Gastroesophageal sphincter (tissue), 3 donors: ENCODE measurements at regions not wholly inside any gene's neighbourhood (a gene's known extent, or its start where the extent isn't known, plus 50 kb on each side); places are given as distances from the start of the nearest gene placed in this dataset.

Experiments used
- CTCF ChIP-seq, 4 experiments: fragments of 200-600 bp in 2 of 4; fragments of 450-650 bp in 2 of 4; sonication (generic) in 1 of 4; IDR thresholded peaks; one replicate each; pipeline ENCODE4 v1.5.1; 2017 to 2019; ENCODE audit warnings: antibody characterized with exemption in 4 of 4, mild to moderate bottlenecking in 2 of 4, moderate library complexity in 2 of 4
- POLR2A ChIP-seq, 2 donors: fragments of 450-650 bp; IDR thresholded peaks; one replicate each; pipeline ENCODE4 v1.6.1; 2017; ENCODE audit warnings: antibody characterized with exemption in 2 of 2, mild to moderate bottlenecking in 2 of 2, moderate library complexity in 1 of 2
- POLR2AphosphoS5 ChIP-seq: sonication (generic); formaldehyde crosslinking; IDR thresholded peaks from one replicate; pipeline ENCODE4 v1.6.1; 2017; ENCODE audit warnings: antibody characterized with exemption

- TF ChIP-seq CTCF (IDR thresholded peaks at IDR 0.05): no peak
- no peak for TF ChIP-seq POLR2A (IDR thresholded peaks at IDR 0.05)
- TF ChIP-seq POLR2AphosphoS5: no peak
Observed at GRCh38 chr6:27141529-27142015, 105.9 kb upstream of the PRSS16 start.
